HCT116 (cell line): ENCODE measurements at regions not wholly inside any gene's neighbourhood (a gene's known extent, or its start where the extent isn't known, plus 50 kb on each side); places are given as distances from the start of the nearest gene placed in this dataset.

Source experiments
- FOSL1 ChIP-seq: IDR thresholded peaks from 2 replicates; pipeline ENCODE4 v1.6.1; 2012; ENCODE audit warnings: low read depth
- JUND ChIP-seq: IDR thresholded peaks from 2 replicates; pipeline ENCODE4 v1.6.1; 2012
- SRF ChIP-seq: IDR thresholded peaks from 2 replicates; pipeline ENCODE4 v1.6.1; 2012; ENCODE audit warnings: low read depth

GRCh38 chr4:79065262-79065661, 126.0 kb upstream of the PAQR3 start:
- TF ChIP-seq FOSL1 (no peak), SRF (no peak), JUND (no peak)
